Keratinocyte (primary cell): ENCODE measurements at regions not wholly inside any gene's neighbourhood (a gene's known extent, or its start where the extent isn't known, plus 50 kb on each side); places are given as distances from the start of the nearest gene placed in this dataset.

Experiments
- DNase-seq: peaks from one replicate; pipeline ENCODE4 v3.0.0-alpha.2; 2011; ENCODE audit warnings: low read depth, missing footprints, low spot score
- FAIRE-seq: peaks from 2 replicates; lab custom pipeline; 2011; peaks lifted over from hg19 to GRCh38; lab: Jason Lieb, UNC
- H2AFZ ChIP-seq: 2 replicates; pipeline ENCODE4 v1.6.0; 2012; ENCODE audit warnings: low read length, control low read depth, inconsistent platforms; ENCODE audit not compliant: control insufficient read depth
- H3K27ac ChIP-seq: 2 replicates; pipeline ENCODE4 v1.5.1; 2011; ENCODE audit warnings: low read length; ENCODE audit not compliant: control insufficient read depth, insufficient read depth
- H3K27me3 ChIP-seq: 3 replicates; pipeline ENCODE4 v1.6.0; 2011; ENCODE audit warnings: low read length; ENCODE audit not compliant: control insufficient read depth, insufficient read depth; ENCODE audit errors: extremely low read depth
- H3K36me3 ChIP-seq, 2 experiments: 2 replicates in 1 of 2; 3 replicates in 1 of 2; pipeline ENCODE4 v1.5.1; 2011; ENCODE audit warnings: low read length in 2 of 2, mild to moderate bottlenecking in 1 of 2; ENCODE audit not compliant: control insufficient read depth in 2 of 2, insufficient read depth in 2 of 2; ENCODE audit errors: extremely low read depth in 1 of 2
- H3K4me1 ChIP-seq: 3 replicates; pipeline ENCODE4 v1.5.1; 2011; ENCODE audit warnings: low read length; ENCODE audit not compliant: control insufficient read depth, insufficient read depth; ENCODE audit errors: extremely low read depth
- H3K4me2 ChIP-seq: 3 replicates; pipeline ENCODE4 v1.6.0; 2011; ENCODE audit warnings: low read depth, low read length; ENCODE audit not compliant: control insufficient read depth, insufficient read depth; ENCODE audit errors: extremely low read depth
- H3K4me3 ChIP-seq, 3 experiments: fragments of 200-600 bp in 1 of 3; sonication (generic) in 1 of 3; 2 replicates in 2 of 3; 3 replicates in 1 of 3; pipeline ENCODE4 v1.5.1; 2011 to 2016; ENCODE audit warnings: low read length in 3 of 3, mild to moderate bottlenecking in 3 of 3, control low read depth in 2 of 3, inconsistent platforms in 1 of 3, low read depth in 1 of 3, mixed read lengths in 1 of 3, mixed run types in 1 of 3, moderate library complexity in 1 of 3; ENCODE audit not compliant: control insufficient read depth in 2 of 3, insufficient read depth in 2 of 3; ENCODE audit errors: extremely low read depth in 1 of 3
- H3K79me2 ChIP-seq: 2 replicates; pipeline ENCODE4 v1.6.0; 2012; ENCODE audit warnings: low read length; ENCODE audit not compliant: control insufficient read depth, insufficient read depth
- H3K9ac ChIP-seq: 3 replicates; pipeline ENCODE4 v1.6.0; 2011; ENCODE audit warnings: low read length; ENCODE audit not compliant: control insufficient read depth, insufficient read depth; ENCODE audit errors: extremely low read depth
- H3K9me1 ChIP-seq: 3 replicates; pipeline ENCODE4 v1.6.0; 2011; ENCODE audit warnings: low read length; ENCODE audit not compliant: control insufficient read depth, insufficient read depth; ENCODE audit errors: extremely low read depth
- H3K9me3 ChIP-seq: 2 replicates; pipeline ENCODE4 v1.5.1; 2012; ENCODE audit warnings: low read depth, low read length; ENCODE audit not compliant: control insufficient read depth
- H4K20me1 ChIP-seq: 3 replicates; pipeline ENCODE4 v1.6.0; 2011; ENCODE audit warnings: low read length; ENCODE audit not compliant: control insufficient read depth, insufficient read depth; ENCODE audit errors: extremely low read depth
- CTCF ChIP-seq, 3 experiments: IDR thresholded peaks in 1 of 3; conservative IDR thresholded peaks in 1 of 3; optimal IDR thresholded peaks in 1 of 3; 2 replicates in 2 of 3; 3 replicates in 1 of 3; pipeline versions ENCODE3 to v1.5.1; 2011; ENCODE audit warnings: low read length in 3 of 3, mild to moderate bottlenecking in 3 of 3, moderate library complexity in 2 of 3, control low read depth in 1 of 3, inconsistent platforms in 1 of 3; ENCODE audit not compliant: insufficient read depth in 2 of 3; ENCODE audit errors: extremely low read depth in 1 of 3
- EZH2 ChIP-seq: IDR thresholded peaks from one replicate; pipeline ENCODE4 v1.6.1; 2012; ENCODE audit warnings: inconsistent platforms, mild to moderate bottlenecking, low read length, moderate library complexity
- dilution Hi-C: fragments of 300-500 bp; cut with MboI; formaldehyde crosslinking; loops from one replicate; pipeline ENCODE4 v1.7.0; 2020; ENCODE audit warnings: low sequenced_read_pairs; ENCODE audit not compliant: extremely low pct_ligation_motif_present

GRCh38 chr2:898319-898718, 52.3 kb upstream of the SNTG2 start:
- H3K79me2 ChIP-seq: no peaks in the 10 kb centered on the region
- no peaks in the 10 kb centered on the region for H3K36me3 ChIP-seq
- dilution Hi-C loops: no loop called here
- H3K9ac ChIP-seq: no peak overlapping the region
- TF ChIP-seq CTCF (optimal IDR thresholded peaks at IDR 0.05 in 1 of 3, IDR thresholded peaks at IDR 0.05 in 1 of 3, conservative IDR thresholded peaks at IDR 0.05 in 1 of 3; ENCODE audit: extremely low read depth in 1 of 3, insufficient read depth in 2 of 3, low read length in 3 of 3) (peak in 2 of 3 experiments; percentile 9 to 26), EZH2 (no peak)
- no peaks in the 10 kb centered on the region for H3K27me3 ChIP-seq
- no peak overlapping the region for H3K4me2 ChIP-seq
- H2AFZ ChIP-seq: no peak overlapping the region
- H3K9me1 ChIP-seq: no peaks in the 10 kb centered on the region
- no peak overlapping the region for H3K4me3 ChIP-seq
- no peak overlapping the region for H3K27ac ChIP-seq
- no peaks in the 10 kb centered on the region for H3K4me1 ChIP-seq
- FAIRE-seq (no peak), DNase-seq (no peak)
- H3K9me3 ChIP-seq: no peaks in the 10 kb centered on the region
- no peaks in the 10 kb centered on the region for H4K20me1 ChIP-seq

- Histone ChIP-seq H4K20me1 (no peaks in the 10 kb centered on the region), H3K36me3 (no peaks in the 10 kb centered on the region), H3K79me2 (no peaks in the 10 kb centered on the region), H2AFZ (no peak overlapping the region), H3K9me3 (peaks cover 2% of the 10 kb centered on the region), H3K27ac (no peak overlapping the region), H3K4me1 (no peaks in the 10 kb centered on the region), H3K4me2 (no peak overlapping the region), H3K27me3 (no peaks in the 10 kb centered on the region), H3K9me1 (no peaks in the 10 kb centered on the region), H3K4me3 (no peak overlapping the region), H3K9ac (no peak overlapping the region)
- DNase-seq: no peak
- no peak for TF ChIP-seq EZH2
- no peak for TF ChIP-seq CTCF (optimal IDR thresholded peaks at IDR 0.05 in 1 of 3, IDR thresholded peaks at IDR 0.05 in 1 of 3, conservative IDR thresholded peaks at IDR 0.05 in 1 of 3; ENCODE audit: extremely low read depth in 1 of 3, insufficient read depth in 2 of 3, low read length in 3 of 3)
- dilution Hi-C loops: no loop called here
- no peak for FAIRE-seq
Measured at GRCh38 chr2:897091-897490, 53.6 kb upstream of the SNTG2 start.
